Stimulated activated naive CD8-positive, alpha-beta T cell treated with anti-CD3 and anti-CD28 coated beads, Interleukin-15, Interleukin-2, amounts not matched to agents 100 ng/mL and 50 ng/mL, for 24 hours (primary cell): ENCODE measurements at regions not wholly inside any gene's neighbourhood (a gene's known extent, or its start where the extent isn't known, plus 50 kb on each side); places are given as distances from the start of the nearest gene placed in this dataset.
"Not testable (repeated sequence)": the region's sequence is repeated elsewhere in the genome, so short reads cannot be mapped to it uniquely, and the experiment has no call there.

Experiments
- H3K27ac Mint-ChIP-seq: one replicate; pipeline ENCODE4 v1.8.0; 2021; ENCODE audit warnings: mild to moderate bottlenecking, mixed read lengths
- H3K27me3 Mint-ChIP-seq: one replicate; pipeline ENCODE4 v1.8.0; 2021; ENCODE audit warnings: mixed read lengths
- H3K36me3 Mint-ChIP-seq: one replicate; pipeline ENCODE4 v1.8.0; 2021; ENCODE audit warnings: low read depth, mixed read lengths
- H3K4me1 Mint-ChIP-seq: one replicate; pipeline ENCODE4 v1.8.0; 2021; ENCODE audit warnings: low read depth, mixed read lengths
- H3K4me3 Mint-ChIP-seq: one replicate; pipeline ENCODE4 v1.8.0; 2021; ENCODE audit warnings: mild to moderate bottlenecking, mixed read lengths
- H3K9me3 Mint-ChIP-seq: one replicate; pipeline ENCODE4 v1.8.0; 2021; ENCODE audit warnings: mixed read lengths

DNA sequence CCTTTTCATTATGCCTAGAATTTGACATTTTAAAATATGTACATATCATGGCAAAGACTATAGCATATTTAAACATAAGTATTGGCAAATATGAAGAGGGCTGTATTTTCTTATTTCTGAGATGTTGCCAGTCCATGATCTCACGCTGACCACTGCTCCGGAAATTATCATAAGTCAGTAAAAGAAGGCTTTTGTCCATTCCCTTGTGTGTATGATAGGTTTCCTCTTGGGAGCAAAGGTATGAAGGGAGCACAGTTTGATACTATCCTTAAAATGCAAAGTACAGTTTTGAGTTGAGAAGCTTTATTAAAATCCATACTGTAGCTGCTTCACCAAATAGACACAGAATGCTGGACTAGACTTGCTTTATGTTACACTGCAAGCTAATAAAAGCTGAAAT is 52.6 kb upstream of the AGA start:
- Mint-ChIP-seq H3K27me3 (no peaks in the 10 kb centered on the region), H3K4me3 (no peak overlapping the region), H3K27ac (no peak overlapping the region), H3K4me1 (no peaks in the 10 kb centered on the region), H3K36me3 (no peaks in the 10 kb centered on the region), H3K9me3 (no peaks in the 10 kb centered on the region)

DNA sequence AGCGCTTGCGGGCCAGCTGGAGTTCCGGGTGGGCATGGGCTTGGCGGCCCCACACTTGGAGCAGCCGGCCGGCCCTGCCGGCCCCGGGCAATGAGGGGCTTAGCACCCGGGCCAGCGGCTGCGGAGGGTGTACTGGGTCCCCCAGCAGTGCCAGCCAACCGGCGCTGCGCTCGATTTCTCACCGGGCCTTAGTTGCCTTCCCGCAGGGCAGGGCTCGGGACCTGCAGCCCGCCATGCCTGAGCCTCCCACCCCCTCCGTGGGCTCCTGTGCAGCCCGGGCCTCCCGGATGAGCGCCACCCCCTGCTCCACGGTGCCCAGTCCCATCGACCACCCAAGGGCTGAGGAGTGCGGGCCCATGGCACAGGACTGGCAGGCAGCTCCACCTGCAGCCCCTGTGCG is 53.4 kb upstream of the AGA start:
- H3K4me3 Mint-ChIP-seq, H3K27ac Mint-ChIP-seq, H3K27me3 Mint-ChIP-seq, H3K4me1 Mint-ChIP-seq, H3K36me3 Mint-ChIP-seq, H3K9me3 Mint-ChIP-seq: not testable (repeated sequence)

GRCh38 chr4:177499537-177499936 is 57.3 kb upstream of the AGA start:
- no peaks in the 10 kb centered on the region for H3K36me3 Mint-ChIP-seq
- H3K9me3 Mint-ChIP-seq: peaks cover 6% of the 10 kb centered on the region
- H3K4me3 Mint-ChIP-seq: no peak overlapping the region
- no peak overlapping the region for H3K27ac Mint-ChIP-seq
- H3K27me3 Mint-ChIP-seq: no peaks in the 10 kb centered on the region
- H3K4me1 Mint-ChIP-seq: peaks cover 9% of the 10 kb centered on the region

GRCh38 chr4:177505171-177505615 is 63.0 kb upstream of the AGA start:
- peaks cover 6% of the 10 kb centered on the region for H3K9me3 Mint-ChIP-seq
- H3K27ac Mint-ChIP-seq: no peak overlapping the region
- H3K4me1 Mint-ChIP-seq: peaks cover 9% of the 10 kb centered on the region
- H3K4me3 Mint-ChIP-seq: no peak overlapping the region
- no peaks in the 10 kb centered on the region for H3K36me3 Mint-ChIP-seq
- H3K27me3 Mint-ChIP-seq: no peaks in the 10 kb centered on the region

GRCh38 chr4:177508662-177509061 is 66.4 kb upstream of the AGA start:
- no peaks in the 10 kb centered on the region for H3K27me3 Mint-ChIP-seq
- no peaks in the 10 kb centered on the region for H3K36me3 Mint-ChIP-seq
- no peaks in the 10 kb centered on the region for H3K4me1 Mint-ChIP-seq
- H3K9me3 Mint-ChIP-seq: no peaks in the 10 kb centered on the region
- no peak overlapping the region for H3K4me3 Mint-ChIP-seq
- H3K27ac Mint-ChIP-seq: no peak overlapping the region

GRCh38 chr4:177509226-177509745 is 67.0 kb upstream of the AGA start:
- H3K36me3 Mint-ChIP-seq: no peaks in the 10 kb centered on the region
- H3K4me1 Mint-ChIP-seq: no peaks in the 10 kb centered on the region
- H3K9me3 Mint-ChIP-seq: no peaks in the 10 kb centered on the region
- H3K27me3 Mint-ChIP-seq: no peaks in the 10 kb centered on the region
- H3K27ac Mint-ChIP-seq: no peak overlapping the region
- no peak overlapping the region for H3K4me3 Mint-ChIP-seq

DNA sequence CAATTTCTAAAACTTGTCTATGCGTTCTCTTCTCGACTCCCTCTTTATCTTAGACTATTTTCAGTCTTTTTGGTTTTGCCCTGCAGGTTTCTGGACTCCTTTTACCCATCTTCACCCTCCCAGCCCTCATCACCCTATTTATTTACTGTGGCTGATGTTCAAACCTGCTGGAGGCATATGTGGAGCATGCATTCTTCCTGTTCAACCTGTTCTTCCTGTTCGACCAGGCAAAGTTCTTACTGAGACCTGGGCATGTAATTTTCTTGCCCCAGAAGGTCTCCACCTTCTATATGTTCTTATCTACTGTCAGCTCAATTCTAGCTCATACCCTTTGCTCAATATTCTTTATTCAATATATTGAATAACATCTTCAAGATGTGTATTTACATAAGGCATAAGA is 69.4 kb upstream of the AGA start:
- Mint-ChIP-seq H3K4me1 (no peaks in the 10 kb centered on the region), H3K27me3 (no peaks in the 10 kb centered on the region), H3K36me3 (no peaks in the 10 kb centered on the region), H3K9me3 (no peaks in the 10 kb centered on the region), H3K27ac (no peak overlapping the region), H3K4me3 (no peak overlapping the region)

DNA sequence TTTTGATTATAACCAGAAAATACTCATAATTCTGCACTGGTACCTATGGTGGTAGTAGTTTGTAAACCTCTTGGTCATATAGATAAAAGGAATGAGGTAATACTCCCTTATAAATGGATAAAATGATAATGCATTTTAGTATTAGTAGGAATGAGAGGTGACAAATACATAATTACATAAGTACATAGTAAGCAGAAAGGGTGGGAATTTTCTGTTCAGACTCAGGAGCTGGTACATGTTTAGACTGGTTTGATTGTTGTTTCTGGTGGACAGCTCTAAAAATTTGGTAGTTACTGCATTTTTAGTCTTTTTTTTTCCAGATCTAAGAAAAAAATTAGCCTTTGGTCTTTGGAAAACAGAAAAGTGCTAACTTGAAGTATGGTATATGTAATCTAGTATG is 70.4 kb upstream of the AGA start:
- Mint-ChIP-seq H3K9me3 (no peaks in the 10 kb centered on the region), H3K27me3 (no peaks in the 10 kb centered on the region), H3K4me1 (no peaks in the 10 kb centered on the region), H3K4me3 (no peak overlapping the region), H3K27ac (no peak overlapping the region), H3K36me3 (no peaks in the 10 kb centered on the region)

DNA sequence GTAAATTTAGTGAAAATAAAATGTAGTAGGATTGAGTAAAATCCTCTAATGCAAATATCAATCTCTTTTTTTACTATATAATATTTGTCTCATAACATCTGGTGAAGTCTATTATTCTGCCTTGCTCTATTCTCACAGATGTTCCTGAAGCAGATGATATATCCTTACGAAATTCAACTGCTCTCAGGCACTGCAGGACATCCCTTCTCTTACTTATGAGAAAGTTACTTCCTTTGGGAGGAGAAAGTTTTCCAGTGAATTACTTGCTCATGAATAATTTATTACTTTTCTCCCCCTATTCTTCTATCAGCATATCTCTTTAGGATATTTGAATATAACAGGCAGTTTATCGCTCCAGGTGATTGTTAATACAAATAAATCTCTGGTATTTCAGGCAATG is 75.6 kb upstream of the AGA start:
- Mint-ChIP-seq H3K27me3 (no peaks in the 10 kb centered on the region), H3K27ac (no peak overlapping the region), H3K4me1 (no peaks in the 10 kb centered on the region), H3K4me3 (no peak overlapping the region), H3K9me3 (peaks cover 2% of the 10 kb centered on the region), H3K36me3 (no peaks in the 10 kb centered on the region)

DNA sequence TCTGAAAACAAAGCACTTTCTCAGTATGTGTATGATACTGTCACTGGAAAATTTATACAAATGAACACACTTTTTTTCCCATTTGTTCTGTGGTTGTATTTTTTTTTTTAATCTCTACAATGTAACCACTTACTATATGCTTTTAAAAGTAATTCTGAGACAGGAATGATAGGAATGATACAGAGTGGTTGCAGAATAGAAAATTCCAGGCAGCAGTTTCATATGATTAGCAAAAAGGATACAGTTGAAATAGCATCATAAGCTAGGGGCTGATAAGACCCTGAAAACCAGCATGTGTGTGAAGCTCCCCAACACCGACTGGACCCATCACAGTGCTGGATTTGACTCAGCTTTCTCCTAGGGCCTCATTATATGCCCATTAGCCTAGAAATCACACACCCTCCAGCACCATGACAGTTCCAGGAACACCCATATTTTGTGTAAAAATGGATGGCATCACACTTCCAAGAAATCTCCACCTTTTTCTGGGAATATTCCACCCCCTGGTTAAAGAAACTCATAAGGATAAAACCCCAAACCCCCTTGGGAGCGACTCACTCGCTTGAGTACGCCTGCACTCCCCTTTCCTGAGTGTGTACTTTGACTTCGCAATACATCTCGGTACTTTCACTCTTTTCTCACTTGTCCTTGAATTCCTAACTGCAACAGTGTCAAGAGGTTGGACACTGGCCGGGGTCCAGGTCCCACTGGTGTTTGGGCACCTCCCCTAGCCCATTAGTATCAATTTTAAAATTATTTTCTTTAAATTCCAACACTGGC is 77.4 kb upstream of the AGA start:
- H3K27me3 Mint-ChIP-seq: no peaks in the 10 kb centered on the region
- peaks cover 4% of the 10 kb centered on the region for H3K9me3 Mint-ChIP-seq
- no peak overlapping the region for H3K27ac Mint-ChIP-seq
- no peaks in the 10 kb centered on the region for H3K4me1 Mint-ChIP-seq
- no peak overlapping the region for H3K4me3 Mint-ChIP-seq
- no peaks in the 10 kb centered on the region for H3K36me3 Mint-ChIP-seq

GRCh38 chr4:177528620-177529019 is 86.4 kb upstream of the AGA start:
- no peaks in the 10 kb centered on the region for H3K4me1 Mint-ChIP-seq
- H3K9me3 Mint-ChIP-seq: no peaks in the 10 kb centered on the region
- H3K4me3 Mint-ChIP-seq: no peak overlapping the region
- H3K27ac Mint-ChIP-seq: no peak overlapping the region
- no peaks in the 10 kb centered on the region for H3K36me3 Mint-ChIP-seq
- no peaks in the 10 kb centered on the region for H3K27me3 Mint-ChIP-seq

DNA sequence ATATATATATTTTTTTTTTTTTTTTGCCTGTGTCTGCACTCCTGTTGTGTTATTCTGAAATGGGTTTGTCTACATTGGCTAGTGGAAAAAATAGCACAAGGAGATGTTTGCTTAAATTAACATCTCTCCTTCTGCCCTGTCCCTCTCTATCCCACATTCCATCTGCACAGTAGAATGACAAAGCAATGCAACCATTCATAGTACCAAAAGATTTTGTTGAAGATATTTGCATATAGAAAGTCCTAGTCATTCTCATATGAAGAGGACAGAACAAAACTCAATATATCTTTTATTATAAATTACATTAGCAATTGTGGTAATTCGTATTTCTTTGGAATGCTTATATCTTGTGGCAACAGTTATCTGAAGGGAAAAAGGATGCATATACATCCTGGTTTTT is 88.3 kb upstream of the AGA start:
- no peaks in the 10 kb centered on the region for H3K27me3 Mint-ChIP-seq
- no peaks in the 10 kb centered on the region for H3K36me3 Mint-ChIP-seq
- no peak overlapping the region for H3K4me3 Mint-ChIP-seq
- no peak overlapping the region for H3K27ac Mint-ChIP-seq
- no peaks in the 10 kb centered on the region for H3K4me1 Mint-ChIP-seq
- no peaks in the 10 kb centered on the region for H3K9me3 Mint-ChIP-seq

DNA sequence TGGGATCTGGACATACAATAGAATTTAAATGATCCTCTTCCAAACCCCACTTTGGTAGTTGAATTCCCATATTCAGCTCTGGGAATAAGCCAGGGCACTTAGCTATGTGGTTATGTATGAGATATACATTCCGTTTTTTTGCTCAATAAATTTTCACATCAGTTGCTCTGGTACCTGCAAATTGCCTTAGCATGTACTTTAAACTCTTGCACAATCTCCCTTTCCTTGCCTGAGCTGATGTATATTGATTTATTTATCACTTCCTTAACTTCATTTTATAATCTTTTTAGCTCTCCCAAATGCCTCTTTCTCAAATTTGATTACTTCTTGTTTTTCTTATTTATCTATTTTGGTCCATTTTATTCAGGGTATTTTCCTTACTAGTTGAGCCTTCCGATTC is 90.1 kb upstream of the AGA start:
- Mint-ChIP-seq H3K9me3 (no peaks in the 10 kb centered on the region), H3K4me1 (no peaks in the 10 kb centered on the region), H3K36me3 (no peaks in the 10 kb centered on the region), H3K4me3 (no peak overlapping the region), H3K27me3 (no peaks in the 10 kb centered on the region), H3K27ac (no peak overlapping the region)

GRCh38 chr4:177534841-177535240 is 92.6 kb upstream of the AGA start:
- H3K27ac Mint-ChIP-seq, H3K4me1 Mint-ChIP-seq, H3K9me3 Mint-ChIP-seq, H3K36me3 Mint-ChIP-seq, H3K27me3 Mint-ChIP-seq, H3K4me3 Mint-ChIP-seq: not testable (repeated sequence)

- Mint-ChIP-seq H3K4me1 (no peaks in the 10 kb centered on the region), H3K36me3 (no peaks in the 10 kb centered on the region), H3K4me3 (no peak overlapping the region), H3K27me3 (no peaks in the 10 kb centered on the region), H3K27ac (no peak overlapping the region), H3K9me3 (peaks cover 4% of the 10 kb centered on the region)
These were observed 104.5 kb upstream of the AGA start for GRCh38 chr4:177546745-177547144.

DNA sequence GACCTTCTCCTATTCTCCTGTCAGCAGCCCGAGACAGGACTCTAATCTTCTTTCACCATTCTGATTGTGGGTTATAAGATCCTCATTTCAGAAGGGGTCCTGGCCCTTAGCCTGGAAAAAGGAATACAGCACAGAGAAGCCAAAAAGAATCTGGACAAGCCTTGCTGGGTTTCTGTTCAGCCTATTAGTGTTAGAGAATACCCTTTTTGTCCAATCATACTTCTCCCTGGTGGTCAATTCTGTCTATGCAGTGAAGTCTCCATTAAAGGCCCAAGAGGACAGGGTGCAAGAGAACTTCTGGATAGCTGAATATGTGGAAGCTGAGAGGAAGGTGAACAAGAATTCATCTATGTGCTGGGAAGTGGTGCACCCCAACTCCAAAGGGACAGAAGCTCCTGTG is 105.7 kb upstream of the AGA start:
- Mint-ChIP-seq H3K36me3 (no peaks in the 10 kb centered on the region), H3K4me3 (no peak overlapping the region), H3K27ac (no peak overlapping the region), H3K9me3 (no peaks in the 10 kb centered on the region), H3K27me3 (no peaks in the 10 kb centered on the region), H3K4me1 (no peaks in the 10 kb centered on the region)
